OCI-LY1 (cell line): ENCODE measurements at regions not wholly inside any gene's neighbourhood (a gene's known extent, or its start where the extent isn't known, plus 50 kb on each side); places are given as distances from the start of the nearest gene placed in this dataset.
A peak's percentile ranks its signal among the peaks of the same experiment; 100 is the strongest.

Experiments
- H2AFZ ChIP-seq: fragments of 200-600 bp; sonication (generic), shearing (Covaris generic); 2 replicates; pipeline ENCODE4 v1.6.0; 2014; ENCODE audit warnings: antibody characterized with exemption, mild to moderate bottlenecking, low read length
- H3F3A ChIP-seq: fragments of 200-600 bp; sonication (generic), shearing (Covaris generic); 2 replicates; pipeline ENCODE4 v1.6.0; 2014; ENCODE audit warnings: mild to moderate bottlenecking, antibody characterized with exemption, low read length, moderate library complexity; ENCODE audit not compliant: insufficient read depth
- H3K27ac ChIP-seq: fragments of 200-600 bp; sonication (generic); 2 replicates; pipeline ENCODE4 v1.5.1; 2014; ENCODE audit warnings: low read length, mixed run types, mild to moderate bottlenecking, low read depth; ENCODE audit not compliant: poor library complexity, severe bottlenecking
- H3K27me3 ChIP-seq: fragments of 200-600 bp; sonication (generic); 2 replicates; pipeline ENCODE4 v1.6.0; 2014; ENCODE audit warnings: antibody characterized with exemption, mild to moderate bottlenecking, low read length, moderate library complexity; ENCODE audit not compliant: insufficient read depth
- H3K36me3 ChIP-seq: fragments of 200-600 bp; sonication (generic); 2 replicates; pipeline ENCODE4 v1.6.1; 2014; ENCODE audit warnings: mild to moderate bottlenecking, antibody characterized with exemption, low read length, moderate library complexity, mixed read lengths; ENCODE audit not compliant: insufficient read depth
- H3K4me1 ChIP-seq: fragments of 200-600 bp; sonication (generic); 2 replicates; pipeline ENCODE4 v1.5.1; 2014; ENCODE audit warnings: mild to moderate bottlenecking, low read length, moderate library complexity; ENCODE audit not compliant: insufficient read depth, severe bottlenecking
- H3K4me2 ChIP-seq: fragments of 200-600 bp; sonication (generic), shearing (Covaris generic); 2 replicates; pipeline ENCODE4 v1.6.1; 2014; ENCODE audit warnings: low read length
- H3K4me3 ChIP-seq: fragments of 200-600 bp; sonication (generic); 2 replicates; pipeline ENCODE4 v1.5.1; 2014; ENCODE audit warnings: low read length, low read depth, mild to moderate bottlenecking, mixed read lengths; ENCODE audit not compliant: poor library complexity, severe bottlenecking
- H3K79me2 ChIP-seq: fragments of 200-600 bp; shearing (Covaris generic); 2 replicates; pipeline ENCODE4 v1.6.1; 2016; ENCODE audit warnings: mixed run types, low read length, mixed read lengths; ENCODE audit not compliant: insufficient read depth
- H3K9ac ChIP-seq: fragments of 200-600 bp; sonication (generic), shearing (Covaris generic); 2 replicates; pipeline ENCODE4 v1.6.1; 2014; ENCODE audit warnings: mild to moderate bottlenecking, low read length, mixed read lengths
- H3K9me2 ChIP-seq: fragments of 200-600 bp; sonication (generic), shearing (Covaris generic); 2 replicates; pipeline ENCODE4 v1.6.1; 2014; ENCODE audit warnings: low read depth, mild to moderate bottlenecking, low read length, mixed read lengths
- H3K9me3 ChIP-seq: fragments of 200-600 bp; shearing (Covaris generic); 2 replicates; pipeline ENCODE4 v1.6.1; 2014; ENCODE audit warnings: low read length, mixed read lengths
- H4K20me1 ChIP-seq: fragments of 200-600 bp; sonication (generic), shearing (Covaris generic); 2 replicates; pipeline ENCODE4 v1.6.0; 2016; ENCODE audit warnings: mild to moderate bottlenecking, low read length; ENCODE audit not compliant: insufficient read depth
- CTCF ChIP-seq: fragments of 200-600 bp; sonication (generic), shearing (Covaris generic); IDR thresholded peaks from 2 replicates; pipeline ENCODE4 v1.5.1; 2017; ENCODE audit warnings: mild to moderate bottlenecking, antibody characterized with exemption, low read length, moderate library complexity, mixed read lengths
- EZH2 ChIP-seq: fragments of 200-600 bp; sonication (generic), shearing (Covaris generic); IDR thresholded peaks from 2 replicates; pipeline ENCODE4 v1.8.0; 2017; ENCODE audit warnings: borderline replicate concordance, mixed run types, mild to moderate bottlenecking, antibody characterized with exemption, low read length, moderate library complexity, mixed read lengths

- Histone ChIP-seq H3F3A (no peaks in the 10 kb centered on the region), H4K20me1 (no peaks in the 10 kb centered on the region), H3K9me2 (no peaks in the 10 kb centered on the region), H3K4me2 (no peak overlapping the region), H3K9ac (no peak overlapping the region), H3K27ac (peak overlapping the region; percentile 79), H3K4me3 (no peak overlapping the region), H3K4me1 (peaks cover 81% of the 10 kb centered on the region), H3K79me2 (no peaks in the 10 kb centered on the region), H2AFZ (no peak overlapping the region), H3K27me3 (no peaks in the 10 kb centered on the region), H3K9me3 (no peaks in the 10 kb centered on the region), H3K36me3 (no peaks in the 10 kb centered on the region)
- no peak for TF ChIP-seq CTCF
- no peak for TF ChIP-seq EZH2
These were observed 66.7 kb upstream of the XCR1 start for GRCh38 chr3:46093966-46094365.

GRCh38 chr3:46093327-46093942 lies 66.2 kb upstream of the XCR1 start:
- peak overlapping the region; percentile 6 for H3K4me3 ChIP-seq
- peaks cover 76% of the 10 kb centered on the region for H3K4me1 ChIP-seq
- H4K20me1 ChIP-seq: no peaks in the 10 kb centered on the region
- H3K79me2 ChIP-seq: no peaks in the 10 kb centered on the region
- H3K9me3 ChIP-seq: no peaks in the 10 kb centered on the region
- H2AFZ ChIP-seq: no peak overlapping the region
- H3K27me3 ChIP-seq: no peaks in the 10 kb centered on the region
- H3K9me2 ChIP-seq: no peaks in the 10 kb centered on the region
- H3K27ac ChIP-seq: peak overlapping the region; percentile 79
- H3K36me3 ChIP-seq: no peaks in the 10 kb centered on the region
- peak overlapping the region; percentile 29; the same call in 1 of the 2 replicates for H3K9ac ChIP-seq
- peak overlapping the region; percentile 52 for H3K4me2 ChIP-seq
- TF ChIP-seq CTCF (no peak), EZH2 (no peak)
- no peaks in the 10 kb centered on the region for H3F3A ChIP-seq

DNA sequence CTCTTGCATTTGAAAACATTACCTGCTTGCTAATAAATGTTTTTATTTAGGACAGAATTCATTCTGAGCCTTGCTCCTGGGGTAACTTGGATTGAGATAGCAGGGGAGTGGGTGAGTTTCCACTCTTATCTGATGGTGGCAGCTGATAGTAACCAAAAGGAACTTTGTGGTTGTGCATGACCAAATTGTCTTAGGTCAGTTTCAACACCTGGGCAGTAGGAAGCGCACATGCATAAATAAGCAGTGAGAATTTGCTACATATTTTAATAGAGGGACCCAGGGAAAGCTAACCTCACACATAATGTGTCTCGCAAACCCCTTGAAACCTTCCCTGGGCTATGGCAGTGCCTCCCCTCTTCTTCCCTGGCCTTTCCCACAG lies 65.4 kb upstream of the XCR1 start:
- Histone ChIP-seq H3K27me3 (no peaks in the 10 kb centered on the region), H3K9me2 (no peaks in the 10 kb centered on the region), H3K9me3 (no peaks in the 10 kb centered on the region), H3K36me3 (no peaks in the 10 kb centered on the region), H3K4me2 (peak overlapping the region; percentile 52), H3K79me2 (no peaks in the 10 kb centered on the region), H4K20me1 (no peaks in the 10 kb centered on the region), H3K9ac (peak overlapping the region; percentile 29; the same call in 1 of the 2 replicates), H3K27ac (peak overlapping the region; percentile 79), H3K4me3 (peak overlapping the region; percentile 6), H2AFZ (no peak overlapping the region), H3K4me1 (peaks cover 68% of the 10 kb centered on the region), H3F3A (no peaks in the 10 kb centered on the region)
- TF ChIP-seq CTCF: no peak; the same call in 1 of the 2 replicates
- TF ChIP-seq EZH2: no peak
